ENCODE measurements at regions not wholly inside any gene's neighbourhood (a gene's known extent, or its start where the extent isn't known, plus 50 kb on each side); places are given as distances from the start of the nearest gene placed in this dataset.

DNA sequence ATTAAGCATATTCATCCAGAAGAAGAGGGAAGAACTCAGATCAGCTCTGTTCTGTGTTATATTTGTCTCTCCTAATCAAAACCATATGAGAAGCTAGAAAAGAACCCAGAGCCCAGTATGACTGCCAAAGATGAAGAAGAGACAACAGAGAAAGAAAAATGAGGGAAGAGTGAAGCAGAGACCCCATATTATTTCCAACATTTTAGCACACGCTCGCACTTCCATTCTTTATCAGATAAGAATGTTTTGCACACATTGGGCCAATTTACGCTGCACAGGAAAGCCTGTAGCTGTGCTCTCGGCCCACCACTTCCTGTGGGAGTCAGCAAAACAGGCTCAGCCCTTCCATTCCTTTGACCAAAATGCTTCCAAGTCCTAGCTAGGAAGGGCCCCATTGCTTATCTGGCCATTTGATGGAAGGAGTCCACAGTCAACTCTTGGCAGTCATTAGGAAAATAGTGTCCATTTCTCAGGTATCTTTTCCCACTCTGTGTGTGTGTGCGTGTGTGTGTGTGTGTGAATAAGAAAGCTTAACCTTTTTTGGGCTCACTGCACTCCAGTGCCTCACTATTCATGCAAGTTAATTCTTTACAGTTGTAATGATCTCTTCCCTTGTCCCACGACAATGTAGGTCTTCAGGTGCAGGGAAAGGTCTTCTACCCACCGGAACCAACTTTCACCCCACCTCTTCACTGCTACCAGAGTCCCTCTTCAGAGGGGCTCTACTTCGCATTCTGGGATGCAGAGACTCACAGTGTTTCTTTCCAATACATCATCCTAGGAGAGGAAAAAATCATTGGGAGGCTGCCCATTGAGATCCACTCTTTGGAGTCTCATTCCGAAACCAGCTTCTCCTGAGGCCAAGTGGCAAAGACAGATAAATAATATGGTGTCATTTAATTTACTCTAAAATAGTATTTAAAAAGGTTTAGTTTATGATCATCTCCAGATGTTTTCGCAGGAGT lies 237.5 kb downstream of the COG6 start:
- TF ChIP-seq, protein P1, sequence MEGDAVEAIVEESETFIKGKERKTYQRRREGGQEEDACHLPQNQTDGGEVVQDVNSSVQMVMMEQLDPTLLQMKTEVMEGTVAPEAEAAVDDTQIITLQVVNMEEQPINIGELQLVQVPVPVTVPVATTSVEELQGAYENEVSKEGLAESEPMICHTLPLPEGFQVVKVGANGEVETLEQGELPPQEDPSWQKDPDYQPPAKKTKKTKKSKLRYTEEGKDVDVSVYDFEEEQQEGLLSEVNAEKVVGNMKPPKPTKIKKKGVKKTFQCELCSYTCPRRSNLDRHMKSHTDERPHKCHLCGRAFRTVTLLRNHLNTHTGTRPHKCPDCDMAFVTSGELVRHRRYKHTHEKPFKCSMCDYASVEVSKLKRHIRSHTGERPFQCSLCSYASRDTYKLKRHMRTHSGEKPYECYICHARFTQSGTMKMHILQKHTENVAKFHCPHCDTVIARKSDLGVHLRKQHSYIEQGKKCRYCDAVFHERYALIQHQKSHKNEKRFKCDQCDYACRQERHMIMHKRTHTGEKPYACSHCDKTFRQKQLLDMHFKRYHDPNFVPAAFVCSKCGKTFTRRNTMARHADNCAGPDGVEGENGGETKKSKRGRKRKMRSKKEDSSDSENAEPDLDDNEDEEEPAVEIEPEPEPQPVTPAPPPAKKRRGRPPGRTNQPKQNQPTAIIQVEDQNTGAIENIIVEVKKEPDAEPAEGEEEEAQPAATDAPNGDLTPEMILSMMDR (IDR thresholded peaks at IDR 0.05; ENCODE audit: extremely low read depth, missing control alignments), result no peak
- DNase-seq (ENCODE audit: low spot score), result no peak

DNA sequence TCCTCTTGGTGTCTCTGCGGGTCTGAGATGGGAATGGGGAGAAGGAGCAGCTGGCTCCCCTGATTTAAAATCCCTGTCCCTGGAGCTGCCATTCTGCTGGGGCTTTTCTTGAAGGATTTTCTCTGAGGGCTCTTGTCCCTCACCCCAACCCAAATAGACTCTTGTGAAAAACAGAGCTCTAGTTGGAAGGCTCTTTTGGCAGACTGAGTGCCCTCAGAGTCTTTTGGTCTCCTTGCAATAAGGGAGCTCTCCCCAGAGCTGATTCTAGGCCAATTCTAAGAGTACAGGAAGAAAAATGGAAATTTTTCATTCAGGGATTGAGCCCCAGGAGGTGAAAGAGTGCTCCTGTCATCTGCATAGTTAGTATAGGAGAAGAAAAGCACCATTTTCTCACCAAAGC lies 238.3 kb downstream of the COG6 start:
- DNase-seq (ENCODE audit: low spot score), result no peak
- TF ChIP-seq, protein P1 (IDR thresholded peaks at IDR 0.05; ENCODE audit: extremely low read depth, missing control alignments), result no peak

- no peak for DNase-seq (ENCODE audit: low spot score)
- TF ChIP-seq, protein P1 (IDR thresholded peaks at IDR 0.05; ENCODE audit: extremely low read depth, missing control alignments), result no peak
Measured at GRCh38 chr13:39894586-39894985, 239.1 kb downstream of the COG6 start.

DNA sequence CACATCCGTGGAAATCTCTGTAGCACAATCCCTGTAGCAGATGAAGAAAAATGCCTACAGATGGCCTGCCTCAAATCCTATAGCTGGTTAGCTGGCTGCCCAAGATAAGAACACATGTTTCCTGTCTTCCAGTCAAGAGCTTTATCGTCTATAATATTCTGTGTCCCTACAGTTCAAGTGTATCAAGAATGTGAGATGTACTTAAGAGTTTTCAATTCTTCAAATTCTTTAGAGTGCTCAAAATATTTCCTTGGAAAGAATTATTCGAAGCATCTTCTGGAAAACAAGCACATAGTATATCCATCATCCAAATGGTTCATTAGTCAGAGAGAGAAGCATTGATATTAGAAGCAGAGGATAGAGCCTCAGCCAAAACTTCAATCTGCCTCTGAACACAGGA lies 239.8 kb downstream of the COG6 start:
- TF ChIP-seq, protein P1 (IDR thresholded peaks at IDR 0.05; ENCODE audit: extremely low read depth, missing control alignments), result no peak

DNA sequence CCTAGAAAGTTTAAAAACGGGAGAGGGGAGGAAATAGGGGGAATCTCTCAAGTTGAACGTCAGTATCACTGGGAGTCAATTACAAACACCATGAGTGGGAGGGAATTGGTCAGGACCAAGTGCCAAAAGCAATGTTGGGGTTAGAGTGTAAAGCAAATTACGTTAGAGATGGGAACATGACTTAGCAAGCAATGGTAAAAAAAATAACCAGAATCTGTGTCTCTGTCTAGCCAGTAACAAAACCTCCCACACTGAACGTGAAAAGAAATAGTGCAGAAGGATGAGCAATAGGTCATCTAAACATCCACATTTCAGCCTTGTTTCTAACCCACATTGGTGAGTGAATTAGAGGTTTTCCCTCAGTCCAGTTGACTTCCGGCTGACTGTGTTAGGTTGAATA lies 242.2 kb downstream of the COG6 start:
- TF ChIP-seq, protein P1 (IDR thresholded peaks at IDR 0.05; ENCODE audit: extremely low read depth, missing control alignments), result no peak
- DNase-seq (ENCODE audit: low spot score), result no peak

More for the DNA sequence above, 239.8 kb downstream of the COG6 start:
- no peak for DNase-seq (ENCODE audit: low spot score)

DNA sequence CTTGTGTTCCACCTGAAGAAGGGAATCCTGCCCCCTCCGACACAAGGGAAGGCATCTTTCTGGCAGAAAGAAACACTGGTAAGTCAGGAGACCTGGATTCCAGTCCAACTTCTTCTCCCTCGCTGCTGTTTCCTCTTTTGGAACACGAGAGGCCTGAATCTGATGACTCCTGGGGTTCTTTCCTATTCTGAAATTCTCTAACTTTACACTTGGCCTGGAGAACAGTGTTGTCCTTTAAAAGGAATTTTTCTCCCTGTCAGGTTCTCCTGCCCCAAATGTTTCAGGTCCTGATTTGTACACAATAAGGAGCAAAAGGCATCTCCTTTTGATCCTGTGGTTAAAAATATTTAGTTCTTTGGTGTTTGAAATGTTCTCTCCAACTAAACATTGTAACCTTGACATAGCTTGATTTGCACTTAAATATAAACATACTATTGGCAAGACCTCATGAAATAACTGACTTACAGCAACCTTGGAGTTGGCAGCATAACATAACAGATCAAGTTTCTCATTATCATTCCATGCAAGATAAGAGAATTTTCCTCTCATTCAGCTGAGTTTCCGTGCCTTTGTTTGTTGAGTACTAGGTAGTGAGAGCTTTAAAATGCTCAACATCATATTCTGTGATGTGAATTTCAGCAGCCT lies 244.8 kb downstream of the COG6 start:
- TF ChIP-seq, protein P1 (IDR thresholded peaks at IDR 0.05; ENCODE audit: extremely low read depth, missing control alignments), result no peak
- no peak for DNase-seq (ENCODE audit: low spot score)

DNA sequence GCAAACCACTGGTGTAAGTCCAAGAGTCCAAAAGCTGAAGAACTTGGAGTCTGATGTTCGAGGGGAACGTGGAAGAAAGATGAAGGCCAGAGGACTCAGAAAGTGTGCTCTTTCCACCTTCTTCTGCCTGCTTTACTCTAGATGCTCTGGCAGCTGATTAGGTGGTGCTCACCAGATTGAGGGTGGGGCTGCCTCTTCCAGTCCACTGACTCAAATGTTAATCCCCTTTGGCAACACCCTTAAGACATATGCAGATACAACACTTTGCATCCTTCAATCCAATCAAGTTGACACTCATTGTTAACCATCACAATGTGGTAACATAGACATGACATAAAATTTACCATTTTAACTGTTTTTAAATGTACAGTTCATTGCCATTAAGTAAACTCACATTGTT lies 249.5 kb downstream of the COG6 start:
- no peak for DNase-seq (ENCODE audit: low spot score)
- TF ChIP-seq, protein P1 (IDR thresholded peaks at IDR 0.05; ENCODE audit: extremely low read depth, missing control alignments), result no peak

All from GM20000 (cell line).